Neural crest cell (in vitro differentiated cells): ENCODE measurements at regions not wholly inside any gene's neighbourhood (a gene's known extent, or its start where the extent isn't known, plus 50 kb on each side); places are given as distances from the start of the nearest gene placed in this dataset.

Source experiments
- DNase-seq: peaks from one replicate; pipeline ENCODE4 v3.0.0; 2021; ENCODE audit warnings: low read depth, mixed read lengths, low spot score
- H3K27ac Mint-ChIP-seq: one replicate; pipeline ENCODE4 v1.8.0; 2021; ENCODE audit warnings: mild to moderate bottlenecking, mixed read lengths; ENCODE audit not compliant: unreplicated experiment
- H3K27me3 Mint-ChIP-seq: 2 replicates; pipeline ENCODE4 v1.8.0; 2021; ENCODE audit warnings: low read depth, mild to moderate bottlenecking, mixed read lengths
- H3K36me3 Mint-ChIP-seq: 2 replicates; pipeline ENCODE4 v1.8.0; 2021; ENCODE audit warnings: low read depth, mild to moderate bottlenecking, mixed read lengths
- H3K4me1 Mint-ChIP-seq: 2 replicates; pipeline ENCODE4 v1.8.0; 2021; ENCODE audit warnings: mixed read lengths
- H3K4me3 Mint-ChIP-seq: one replicate; pipeline ENCODE4 v1.8.0; 2021; ENCODE audit warnings: mild to moderate bottlenecking, mixed read lengths
- H3K9me3 Mint-ChIP-seq: 2 replicates; pipeline ENCODE4 v1.8.0; 2021; ENCODE audit warnings: mixed read lengths
- CTCF ChIP-seq: fragments of 200-600 bp; sonication (generic); conservative IDR thresholded peaks from 2 replicates; pipeline ENCODE4 v1.5.0; 2021; ENCODE audit warnings: antibody characterized with exemption, mild to moderate bottlenecking

GRCh38 chr14:101273091-101273490 lies 288.2 kb upstream of the DIO3 start:
- TF ChIP-seq CTCF, result no peak

GRCh38 chr14:101276309-101277091 lies 284.8 kb upstream of the DIO3 start:
- Mint-ChIP-seq H3K27me3 (peaks cover 2% of the 10 kb centered on the region), H3K36me3 (no peaks in the 10 kb centered on the region), H3K4me1 (peaks cover 8% of the 10 kb centered on the region), H3K9me3 (peaks cover 2% of the 10 kb centered on the region), H3K4me3 (no peak overlapping the region), H3K27ac (no peak overlapping the region)
- TF ChIP-seq CTCF, result no peak
- no peak for DNase-seq

More at GRCh38 chr14:101273091-101273490, 288.2 kb upstream of the DIO3 start:
- peaks cover 2% of the 10 kb centered on the region for H3K9me3 Mint-ChIP-seq
- H3K27ac Mint-ChIP-seq, result no peak overlapping the region
- no peaks in the 10 kb centered on the region for H3K36me3 Mint-ChIP-seq
- peaks cover 2% of the 10 kb centered on the region for H3K27me3 Mint-ChIP-seq
- DNase-seq, result no peak
- no peak overlapping the region for H3K4me3 Mint-ChIP-seq
- H3K4me1 Mint-ChIP-seq, result peaks cover 8% of the 10 kb centered on the region

GRCh38 chr14:101282418-101282817 lies 278.9 kb upstream of the DIO3 start:
- Mint-ChIP-seq H3K27me3 (no peaks in the 10 kb centered on the region), H3K4me3 (no peak overlapping the region), H3K9me3 (no peaks in the 10 kb centered on the region), H3K27ac (no peak overlapping the region), H3K4me1 (no peaks in the 10 kb centered on the region), H3K36me3 (no peaks in the 10 kb centered on the region)
- no peak for TF ChIP-seq CTCF
- DNase-seq, result no peak

GRCh38 chr14:101284711-101285110 lies 276.6 kb upstream of the DIO3 start:
- H3K4me3 Mint-ChIP-seq, result no peak overlapping the region
- H3K27me3 Mint-ChIP-seq, result no peaks in the 10 kb centered on the region
- no peak for TF ChIP-seq CTCF
- no peak for DNase-seq
- no peak overlapping the region for H3K27ac Mint-ChIP-seq
- no peaks in the 10 kb centered on the region for H3K4me1 Mint-ChIP-seq
- H3K9me3 Mint-ChIP-seq, result no peaks in the 10 kb centered on the region
- H3K36me3 Mint-ChIP-seq, result no peaks in the 10 kb centered on the region

GRCh38 chr14:101286271-101287018 lies 274.9 kb upstream of the DIO3 start:
- Mint-ChIP-seq H3K27me3 (no peaks in the 10 kb centered on the region), H3K36me3 (no peaks in the 10 kb centered on the region), H3K9me3 (no peaks in the 10 kb centered on the region), H3K4me1 (peaks cover 9% of the 10 kb centered on the region), H3K27ac (peak overlapping the region; percentile 5), H3K4me3 (no peak overlapping the region)
- TF ChIP-seq CTCF, result no peak
- no peak for DNase-seq
